HL-60 (cell line): ENCODE measurements at regions not wholly inside any gene's neighbourhood (a gene's known extent, or its start where the extent isn't known, plus 50 kb on each side); places are given as distances from the start of the nearest gene placed in this dataset.

Source experiments
- DNase-seq, 2 experiments: peaks; one replicate each; pipeline ENCODE4 v3.0.0-alpha.2; 2010 to 2020; ENCODE audit warnings: low read depth in 1 of 2, low spot score in 1 of 2
- H3K27ac ChIP-seq: fragments of 250-450 bp; sonication (Bioruptor Pico); replicated peaks from 2 replicates; pipeline ENCODE4 v1.5.1; 2020; ENCODE audit warnings: mild to moderate bottlenecking, moderate library complexity
- H3K27me3 ChIP-seq: fragments of 250-450 bp; sonication (Bioruptor Pico); 2 replicates; pipeline ENCODE4 v1.5.1; 2021; ENCODE audit warnings: mild to moderate bottlenecking, moderate library complexity; ENCODE audit not compliant: insufficient read depth, poor library complexity, severe bottlenecking
- H3K4me3 ChIP-seq: replicated peaks from 2 replicates; pipeline ENCODE4 v1.5.1; 2011; ENCODE audit warnings: mild to moderate bottlenecking, control low read depth, low read length; ENCODE audit not compliant: insufficient read depth
- CTCF ChIP-seq: IDR thresholded peaks from one replicate; pipeline ENCODE4 v1.5.1; 2011; ENCODE audit warnings: low read length, control low read depth, inconsistent platforms; ENCODE audit not compliant: insufficient read depth
- GABPA ChIP-seq: IDR thresholded peaks from 2 replicates; pipeline ENCODE4 v1.6.1; 2012; ENCODE audit warnings: low read depth
- POLR2AphosphoS5 ChIP-seq: IDR thresholded peaks from 2 replicates; pipeline ENCODE4 v1.6.1; 2012; ENCODE audit warnings: low read depth
- REST ChIP-seq: IDR thresholded peaks from 2 replicates; pipeline ENCODE4 v1.6.1; 2012; ENCODE audit warnings: low read depth; ENCODE audit not compliant: insufficient replicate concordance
- SPI1 ChIP-seq: IDR thresholded peaks from 2 replicates; pipeline ENCODE4 v1.6.1; 2012; ENCODE audit warnings: low read depth, mild to moderate bottlenecking, borderline replicate concordance

- no peak for DNase-seq
- H3K27ac ChIP-seq = no peak overlapping the region
These were observed 84.7 kb upstream of the DOCK9 start for GRCh38 chr13:99062593-99062992.

GRCh38 chr13:99063178-99063577, 85.3 kb upstream of the DOCK9 start:
- no peak overlapping the region for H3K4me3 ChIP-seq
- H3K27me3 ChIP-seq = peaks cover 67% of the 10 kb centered on the region
- TF ChIP-seq GABPA (no peak), SPI1 (no peak), REST (no peak), POLR2AphosphoS5 (no peak), CTCF (no peak)
- no peak overlapping the region for H3K27ac ChIP-seq
- DNase-seq = no peak

More at GRCh38 chr13:99062593-99062992, 84.7 kb upstream of the DOCK9 start:
- no peak for TF ChIP-seq SPI1
- TF ChIP-seq POLR2AphosphoS5 = no peak
- H3K27me3 ChIP-seq = peaks cover 68% of the 10 kb centered on the region
- H3K4me3 ChIP-seq = no peak overlapping the region

GRCh38 chr13:99063952-99064351, 86.1 kb upstream of the DOCK9 start:
- DNase-seq = no peak
- Histone ChIP-seq H3K27ac (no peak overlapping the region), H3K27me3 (peaks cover 65% of the 10 kb centered on the region), H3K4me3 (no peak overlapping the region)
- TF ChIP-seq GABPA (no peak), SPI1 (no peak), REST (no peak), CTCF (no peak), POLR2AphosphoS5 (no peak)

- no peak for DNase-seq
- TF ChIP-seq CTCF (no peak), POLR2AphosphoS5 (no peak), REST (no peak)
- H3K4me3 ChIP-seq = no peak overlapping the region
- no peak overlapping the region for H3K27ac ChIP-seq
- peaks cover 67% of the 10 kb centered on the region for H3K27me3 ChIP-seq
These were observed 86.9 kb upstream of the DOCK9 start for GRCh38 chr13:99064624-99065234.
